NCI-H82 (cell line): ENCODE measurements at regions not wholly inside any gene's neighbourhood (a gene's known extent, or its start where the extent isn't known, plus 50 kb on each side); places are given as distances from the start of the nearest gene placed in this dataset.

Source experiments
- DNase-seq: peaks from one replicate; lab custom pipeline; 2025; lab: John Stamatoyannopoulos, UW

DNA sequence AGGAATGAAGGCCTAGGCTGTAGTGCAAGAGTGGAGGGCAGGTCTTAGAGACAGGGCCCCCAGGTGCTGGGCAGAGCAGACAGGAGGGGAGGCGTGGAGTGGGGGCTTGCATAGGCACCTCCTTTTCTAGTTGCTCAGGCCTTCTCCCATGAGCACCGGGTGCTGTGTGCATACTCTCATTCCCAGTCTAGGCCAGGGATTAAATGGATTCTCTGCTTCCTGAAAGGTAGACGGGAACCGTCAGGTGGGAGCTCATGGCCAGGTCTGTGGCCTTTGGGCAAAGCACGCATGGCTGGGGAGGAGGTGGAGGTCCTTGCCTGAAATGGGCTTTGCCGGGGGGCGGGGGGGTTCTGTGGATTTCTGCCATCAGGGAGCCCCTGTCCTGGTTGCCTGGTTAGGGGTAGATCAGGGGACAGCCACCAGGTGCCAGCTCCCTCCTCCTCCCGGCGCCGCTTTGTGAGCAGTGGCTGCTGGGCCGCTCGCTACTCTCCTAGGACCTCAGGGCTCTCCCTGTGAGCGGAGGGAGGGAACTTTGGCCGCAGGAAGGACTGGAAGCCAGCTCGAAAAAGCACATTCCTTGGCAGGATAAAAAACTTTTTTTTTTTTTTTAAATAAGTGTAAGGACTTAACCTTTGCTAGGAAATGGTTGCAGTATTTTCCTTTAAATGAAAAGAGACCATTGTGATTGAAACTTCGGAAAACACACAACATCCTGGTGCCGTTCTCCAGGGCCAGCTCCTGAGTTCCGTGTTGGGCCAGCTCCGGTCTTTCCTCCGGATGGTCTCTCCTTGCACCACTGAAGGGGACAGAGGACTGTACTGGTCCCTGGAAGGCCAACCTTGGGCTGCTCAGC, 82.8 kb upstream of the HAAO start:
- no peak for DNase-seq

DNA sequence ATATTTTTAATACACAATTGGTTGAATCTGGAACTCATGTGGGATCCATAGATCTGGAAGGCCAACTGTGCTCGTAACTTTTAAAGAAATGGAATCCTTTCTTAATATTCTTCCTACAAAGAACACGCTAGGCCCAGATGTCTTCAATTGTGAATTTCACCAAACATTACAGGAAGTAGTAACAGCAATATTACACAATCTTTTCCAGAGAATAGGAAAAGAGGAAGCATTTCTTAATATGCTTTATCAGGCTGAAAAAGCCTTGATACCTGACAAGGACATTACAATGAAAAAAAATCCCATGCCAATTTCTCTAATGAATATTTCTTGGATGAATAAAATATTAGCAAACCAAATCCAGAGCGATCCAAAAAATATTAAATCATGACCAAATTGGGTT, 80.3 kb upstream of the HAAO start:
- DNase-seq: no peak

DNA sequence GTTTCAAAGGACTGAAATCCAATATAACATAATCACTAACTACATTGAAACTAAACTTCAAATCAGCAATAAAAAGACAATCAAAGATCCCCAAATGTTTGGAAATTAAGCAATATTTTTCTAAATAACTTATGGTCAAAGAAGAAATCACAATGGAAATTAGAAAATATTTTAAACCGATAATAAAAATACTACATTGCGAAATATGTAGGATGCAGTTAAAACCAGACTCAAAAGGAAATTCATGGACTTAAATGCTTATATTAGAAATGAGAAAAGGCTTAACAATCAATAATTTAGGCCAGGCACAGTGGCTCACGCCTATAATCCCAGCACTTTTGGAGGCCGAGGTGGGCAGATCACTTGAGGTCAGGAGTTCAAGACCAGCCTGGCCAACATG, 79.0 kb upstream of the HAAO start:
- DNase-seq: no peak

DNA sequence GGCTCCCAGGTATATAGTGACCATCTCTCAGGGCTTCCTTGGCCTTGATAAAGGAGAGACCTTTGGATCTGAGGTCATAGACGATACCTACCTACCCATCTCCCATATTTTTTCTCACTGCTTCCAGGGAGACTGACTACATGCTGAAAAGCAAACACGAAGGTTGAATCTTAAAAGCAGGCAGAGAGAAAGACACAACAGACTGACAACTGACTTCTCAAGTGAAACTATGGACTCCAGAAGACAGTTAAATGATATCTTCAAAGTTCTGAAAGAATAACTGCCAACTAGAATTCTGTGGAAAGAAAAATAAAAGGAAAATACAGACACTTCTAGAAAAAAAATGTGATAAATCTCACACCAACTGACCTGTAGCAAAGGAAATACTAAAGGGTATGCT, 76.5 kb upstream of the HAAO start:
- DNase-seq: no peak

DNA sequence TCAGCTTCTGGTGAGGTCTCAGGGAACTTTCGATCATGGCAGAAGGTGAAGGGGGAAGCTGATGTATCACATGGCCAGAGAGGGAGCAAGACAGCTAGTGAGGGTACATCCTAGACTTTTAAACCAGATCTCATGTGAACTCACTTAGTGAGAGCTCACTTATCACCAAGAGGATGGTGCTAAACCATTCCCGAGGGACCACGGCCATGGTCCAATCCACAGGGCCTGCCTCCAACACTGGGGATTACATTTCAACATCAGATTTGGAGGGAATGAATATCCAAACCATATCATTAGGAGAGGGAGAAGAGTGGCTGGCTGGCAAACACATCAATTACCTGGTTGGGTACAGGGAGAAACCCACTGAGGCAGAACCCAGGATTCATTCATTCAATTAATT, 75.7 kb upstream of the HAAO start:
- DNase-seq: no peak

DNA sequence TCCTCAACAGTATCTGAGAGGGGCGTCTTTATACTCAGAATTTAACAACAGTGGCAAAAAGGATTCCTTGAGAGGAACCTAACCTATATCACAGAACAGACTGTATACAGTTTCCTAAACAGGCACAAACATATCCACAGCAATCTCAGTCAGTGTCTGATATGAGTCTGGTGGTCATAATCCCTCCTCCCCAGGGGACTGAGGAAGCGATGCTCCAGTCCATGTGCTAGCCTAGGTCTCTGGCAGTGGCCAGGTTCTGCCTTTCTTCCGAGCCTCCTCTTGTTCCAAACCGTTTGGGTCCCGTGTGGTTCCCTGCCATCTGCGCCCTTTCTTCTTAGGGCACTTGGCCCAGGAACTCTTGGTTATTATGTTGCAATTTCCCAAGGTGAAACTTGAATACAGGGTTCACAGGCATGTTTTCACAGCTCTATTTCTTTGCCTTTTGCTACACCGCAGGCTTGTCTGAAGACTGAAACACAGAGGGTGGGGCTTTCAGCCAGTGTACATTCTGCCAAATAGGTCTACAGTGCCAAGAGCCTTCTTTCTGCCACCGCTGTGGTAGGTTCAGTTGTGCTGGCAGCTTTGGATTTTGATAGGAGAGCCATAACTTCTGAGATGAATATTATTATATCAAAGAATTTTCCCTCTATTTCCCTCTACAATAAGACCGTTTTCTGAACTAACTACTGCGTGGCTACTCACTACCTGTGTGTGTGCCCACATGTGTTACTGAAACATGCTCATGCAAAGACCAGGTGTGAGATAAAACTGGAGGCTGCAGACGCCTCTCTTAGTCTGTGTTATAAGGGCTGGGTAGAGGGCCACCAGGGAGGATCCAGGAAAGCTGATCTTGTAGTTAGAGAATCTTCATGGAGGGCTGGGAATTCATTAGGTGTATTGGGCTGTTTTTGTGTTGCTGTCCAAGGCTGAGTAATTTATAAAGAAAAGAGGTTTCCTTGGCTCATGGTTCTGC, 75.0 kb upstream of the HAAO start:
- DNase-seq: peak; percentile 31

DNA sequence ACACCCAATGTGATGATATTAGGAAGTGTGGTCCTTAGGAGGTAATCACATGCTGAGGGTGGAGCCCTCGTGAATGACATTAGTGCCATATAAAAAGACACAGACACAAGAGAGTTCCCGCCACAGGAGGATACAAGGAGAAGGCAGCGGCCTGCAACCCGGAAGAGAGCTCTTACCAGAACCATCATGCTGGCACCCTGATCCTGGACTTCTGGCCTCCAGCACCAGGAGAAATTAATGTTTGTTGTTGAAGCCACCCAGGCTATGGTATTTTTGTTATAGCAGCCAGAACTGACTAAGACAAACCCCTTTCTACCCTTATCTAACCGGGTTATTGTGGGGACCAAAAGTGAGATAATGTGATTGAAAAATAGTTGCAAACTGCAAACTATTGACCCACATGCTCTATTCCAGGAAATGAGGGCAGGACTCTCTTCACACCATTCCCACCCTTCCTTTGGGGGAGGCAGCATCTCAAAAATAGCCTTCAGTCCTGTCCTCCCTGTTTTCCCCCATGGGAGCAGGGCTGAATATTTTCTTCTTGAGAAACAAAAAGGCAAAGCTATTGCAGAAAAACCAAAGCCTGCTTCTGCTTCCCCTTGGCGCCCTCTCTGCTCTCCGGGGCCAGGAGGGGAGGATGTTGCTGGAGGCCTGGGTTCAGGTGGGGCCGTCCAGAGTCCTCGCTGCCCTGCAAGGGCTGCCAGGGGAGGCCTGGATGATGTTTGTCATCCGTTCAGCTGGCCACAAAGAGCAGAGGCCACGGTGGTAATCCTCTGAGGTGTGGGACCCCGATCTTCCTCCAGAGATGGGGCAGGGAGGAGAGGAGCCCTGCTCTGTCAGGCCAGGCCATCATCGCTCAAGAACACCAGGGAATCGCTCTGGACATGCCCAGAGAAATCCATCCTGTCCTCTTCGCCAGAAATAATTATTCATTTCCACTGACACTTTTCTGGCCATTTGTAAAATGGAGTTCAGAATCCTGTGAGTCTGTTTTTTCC, 73.8 kb upstream of the HAAO start:
- no peak for DNase-seq

DNA sequence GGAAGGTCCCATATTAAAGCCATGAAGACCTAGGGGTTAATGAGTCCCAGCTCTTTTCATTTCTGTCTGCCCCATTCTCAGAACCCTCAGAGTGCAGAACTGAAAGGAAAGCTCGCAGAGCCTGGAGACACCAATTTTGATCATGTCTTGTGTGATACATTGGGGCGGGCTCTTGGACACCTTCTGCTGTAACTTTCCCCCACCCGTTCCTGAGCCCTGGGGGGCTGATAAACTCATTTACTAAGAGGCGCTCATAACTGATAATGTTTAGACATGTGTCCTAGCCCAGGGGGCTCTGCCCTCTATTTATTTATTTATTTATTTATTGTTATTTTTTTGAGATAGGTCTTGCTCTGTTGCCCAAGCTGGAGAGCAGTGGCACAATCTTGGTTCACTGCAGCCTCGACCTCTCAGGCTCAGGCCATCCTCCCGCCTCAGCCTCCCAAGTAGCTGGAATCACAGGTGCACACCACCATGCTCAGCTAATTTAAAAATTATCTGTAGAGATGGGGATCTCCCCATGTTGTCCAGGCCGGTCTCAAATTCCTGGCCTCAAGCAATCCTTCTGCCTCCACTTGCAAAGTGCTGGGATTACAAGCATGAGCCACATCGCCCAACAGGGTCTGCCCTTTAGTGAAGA, 72.4 kb upstream of the HAAO start:
- DNase-seq: no peak

DNA sequence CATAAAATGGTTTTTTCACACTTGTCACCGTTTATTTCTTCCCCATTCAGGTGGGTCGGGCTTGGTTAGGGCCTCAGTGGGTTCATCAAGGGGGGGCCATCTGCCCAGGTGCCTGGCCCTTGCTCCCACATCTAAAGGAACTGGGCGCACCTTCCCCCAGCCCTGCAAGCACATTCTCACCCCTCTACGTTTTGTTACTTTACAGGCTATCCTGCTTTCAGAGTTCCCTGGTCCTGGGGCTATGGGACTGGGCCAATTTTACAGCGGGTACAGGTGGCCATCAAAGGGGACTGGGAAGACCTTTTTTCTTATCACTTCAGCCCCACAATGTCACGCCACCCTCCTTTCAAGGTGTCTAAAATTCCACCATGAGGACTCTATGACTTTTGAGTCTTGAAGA, 71.8 kb upstream of the HAAO start:
- no peak for DNase-seq

DNA sequence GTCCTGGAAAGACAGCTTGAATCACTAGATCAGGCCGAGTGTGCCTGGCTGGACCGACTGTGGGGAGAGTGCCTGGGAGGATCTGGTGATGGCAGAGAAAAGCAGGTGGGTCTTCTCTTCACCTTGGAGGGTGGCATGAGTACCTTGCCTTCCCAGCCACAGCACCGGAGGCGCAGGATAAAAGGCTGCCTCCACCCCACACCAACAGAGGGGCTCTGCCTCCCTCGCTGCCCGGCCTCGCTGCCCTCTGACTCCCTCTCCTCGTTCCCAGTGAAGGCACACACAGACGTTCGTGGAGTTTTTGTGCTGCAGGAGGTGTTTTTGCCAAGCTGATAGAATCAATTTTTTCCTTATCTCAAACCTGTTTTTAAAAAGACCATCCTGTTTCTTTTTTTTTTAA, 71.4 kb upstream of the HAAO start:
- DNase-seq: no peak

DNA sequence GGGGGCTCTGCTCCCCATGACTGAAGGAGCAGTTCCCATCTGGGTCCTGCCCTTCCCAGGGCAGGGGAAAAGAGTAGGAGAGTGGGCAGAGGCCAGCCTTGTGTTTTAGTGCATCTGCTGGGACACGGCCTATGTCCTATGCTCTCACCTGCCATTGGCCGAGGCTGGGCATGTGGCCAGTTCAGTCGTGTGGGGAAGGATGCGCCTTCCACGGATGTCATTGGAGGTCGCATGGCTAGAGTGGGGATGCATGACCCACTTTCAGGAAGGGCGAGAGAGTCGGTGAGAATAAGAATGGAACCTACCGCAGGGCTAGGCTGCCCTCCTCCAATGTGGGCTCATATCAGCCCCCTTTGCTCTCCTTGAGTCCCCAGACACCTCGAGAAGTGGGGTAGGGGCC, 70.9 kb upstream of the HAAO start:
- DNase-seq: no peak

DNA sequence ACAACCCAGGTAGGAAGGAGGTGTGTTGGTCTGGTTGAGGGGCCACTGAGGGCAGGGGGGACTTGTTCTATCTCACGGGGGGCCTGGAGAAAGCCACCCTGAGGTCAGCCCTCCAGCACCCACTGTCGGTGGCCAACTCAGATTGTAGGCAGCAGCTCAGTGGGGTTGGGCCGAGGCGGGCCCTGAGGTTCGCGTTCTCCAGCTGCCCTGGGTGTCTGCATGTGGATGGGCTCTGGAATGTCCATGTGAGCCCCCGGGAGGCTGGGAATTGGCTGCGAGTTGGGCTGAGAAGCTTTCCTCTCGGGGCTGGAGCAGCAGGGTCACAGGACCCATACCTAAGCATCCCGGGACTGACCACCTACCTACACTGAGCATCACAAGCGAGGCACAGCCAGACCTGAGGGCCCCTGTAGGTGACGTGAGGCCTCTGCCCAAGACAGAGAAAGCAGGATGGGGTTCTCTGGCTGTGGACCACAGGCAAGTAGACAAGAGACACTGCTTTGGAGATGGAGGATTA, 70.3 kb upstream of the HAAO start:
- DNase-seq: no peak

DNA sequence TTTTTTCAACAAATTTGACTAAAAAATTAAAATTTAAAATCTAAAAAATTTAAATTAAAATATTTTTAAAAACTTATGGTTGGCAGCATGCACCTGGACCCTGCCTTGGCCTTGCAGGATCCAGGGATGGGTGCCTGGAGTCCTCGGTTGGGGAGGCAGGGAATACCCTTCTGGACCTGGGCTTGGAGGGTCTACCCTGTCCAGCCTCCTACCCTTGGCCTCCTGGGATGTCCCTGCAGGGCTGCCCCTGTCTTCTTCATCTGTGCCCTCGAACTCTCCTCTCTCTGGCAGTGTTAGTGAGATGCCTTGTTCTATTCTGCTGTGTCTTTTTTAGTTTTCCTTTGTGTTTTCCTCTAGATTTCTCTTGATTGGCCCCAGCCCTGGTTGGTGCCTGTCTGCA, 68.9 kb upstream of the HAAO start:
- DNase-seq: no peak

DNA sequence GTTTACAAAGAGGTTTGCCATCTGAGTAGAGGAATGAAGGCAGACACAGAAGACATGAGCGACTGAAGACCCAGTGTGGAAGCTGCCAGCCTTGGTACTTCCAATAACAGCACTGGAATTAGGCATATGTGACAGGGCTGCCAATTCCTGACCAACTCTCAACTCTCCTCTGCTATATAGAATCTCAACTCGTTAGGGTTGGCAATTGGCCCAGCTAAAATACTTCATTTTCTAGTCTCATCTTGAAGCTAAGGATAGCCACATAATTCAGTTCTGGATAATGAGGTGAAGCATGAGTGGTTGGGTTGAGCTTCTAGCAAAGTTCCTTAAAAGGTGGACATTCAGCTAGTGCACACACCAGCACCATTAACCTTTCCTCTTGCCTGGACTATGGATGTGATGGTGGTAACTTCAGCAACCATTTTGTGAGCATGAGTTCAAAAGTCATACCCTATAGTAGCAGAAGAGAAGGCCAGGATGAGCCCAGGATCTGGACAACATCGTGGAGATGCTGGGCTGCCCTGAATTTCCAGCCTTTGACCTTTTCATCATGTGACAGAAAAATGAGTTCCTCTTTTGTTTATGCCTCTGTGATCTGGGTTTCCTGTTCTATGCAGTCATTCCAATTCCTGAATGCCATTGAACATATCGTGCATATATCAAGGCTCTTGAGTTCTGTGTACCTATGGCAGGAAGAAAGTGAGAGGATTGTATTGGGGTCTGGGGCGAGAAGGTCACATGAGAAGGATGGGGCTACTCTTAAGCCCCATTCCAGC, 68.1 kb upstream of the HAAO start:
- no peak for DNase-seq

DNA sequence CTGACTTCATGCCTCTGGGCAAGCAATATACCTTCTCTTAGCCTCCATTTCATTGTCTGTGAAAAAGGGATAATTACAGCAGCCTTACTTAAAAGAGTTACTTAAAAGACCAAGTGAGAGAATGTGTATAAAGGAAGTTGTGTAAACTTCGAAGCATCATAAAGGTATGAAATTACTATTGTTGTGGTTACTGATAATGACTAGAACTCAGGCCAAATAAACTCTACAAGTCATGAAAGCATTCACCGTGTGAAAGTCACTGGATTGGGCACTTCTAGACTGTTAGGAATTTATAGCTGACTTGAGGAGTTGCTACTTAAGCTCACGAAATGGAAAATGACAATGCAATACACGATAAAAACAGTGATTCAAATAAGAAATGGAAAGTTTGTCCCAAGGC, 67.4 kb upstream of the HAAO start:
- DNase-seq: no peak

DNA sequence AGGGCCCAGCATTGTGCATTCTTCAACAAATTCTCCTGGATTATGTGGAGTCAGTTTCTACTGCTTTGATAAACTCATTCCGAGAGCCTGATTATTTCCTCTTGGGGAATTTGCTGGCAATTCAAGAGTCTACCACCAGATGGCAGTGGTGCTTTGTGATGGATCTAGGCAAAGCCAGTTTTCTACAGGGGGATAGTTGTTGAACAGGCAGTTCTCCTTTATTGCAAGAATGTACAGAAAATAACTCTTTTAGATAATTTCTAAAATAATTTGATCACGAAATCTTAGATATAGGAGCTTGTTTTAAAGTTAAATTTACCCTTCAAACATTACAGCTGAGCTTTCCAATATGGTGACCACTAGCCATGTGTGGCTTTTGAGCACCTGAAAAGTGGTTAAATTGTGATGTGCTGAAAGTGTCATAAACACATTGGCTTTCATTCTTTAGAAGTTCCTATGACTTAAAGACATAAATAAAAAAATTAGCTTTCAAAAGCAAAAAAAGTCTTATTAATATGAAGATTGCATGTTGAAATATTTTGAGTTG, 66.7 kb upstream of the HAAO start:
- peak; percentile 88 for DNase-seq

DNA sequence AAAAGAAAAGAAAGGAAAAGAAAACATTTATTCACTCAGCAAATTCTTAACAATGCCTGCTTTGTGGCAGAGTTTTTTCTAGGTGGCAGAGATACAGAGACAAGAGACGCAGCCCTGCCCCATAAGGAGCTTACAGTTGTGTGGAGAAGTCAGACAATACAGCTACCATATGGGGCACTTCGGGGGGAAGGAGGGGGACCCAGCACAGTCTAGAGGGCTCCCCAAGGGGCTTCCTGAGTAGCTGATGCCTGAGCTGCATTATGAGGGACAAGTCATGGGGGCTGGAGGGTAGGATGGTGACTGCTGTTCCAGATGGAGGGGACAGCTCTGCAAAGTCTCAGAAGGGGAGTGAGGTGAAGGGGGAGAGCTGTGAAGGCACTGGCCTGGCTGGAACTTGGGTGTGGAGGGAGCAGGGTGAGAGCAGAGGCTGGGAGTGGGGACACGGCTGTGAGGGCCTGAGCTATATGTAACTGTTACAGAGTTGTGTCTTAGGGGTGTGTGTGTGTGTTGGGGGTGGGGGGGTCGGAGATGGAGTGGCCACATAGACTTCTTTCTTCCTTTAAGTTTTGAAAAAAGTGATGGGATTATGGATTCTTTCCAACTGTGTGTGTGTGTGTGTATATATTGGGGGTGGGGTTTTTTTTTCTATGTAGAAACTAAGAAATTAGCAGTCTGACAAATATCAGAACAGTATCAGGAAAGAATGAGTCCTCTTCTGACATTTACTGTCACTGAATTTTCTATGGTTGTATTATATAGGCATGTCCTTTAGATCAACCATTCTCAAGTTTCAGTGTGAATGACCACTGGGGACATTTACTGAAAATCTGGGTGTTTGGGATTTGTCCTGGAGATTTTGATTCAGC, 66.0 kb upstream of the HAAO start:
- DNase-seq: peak; percentile 34

DNA sequence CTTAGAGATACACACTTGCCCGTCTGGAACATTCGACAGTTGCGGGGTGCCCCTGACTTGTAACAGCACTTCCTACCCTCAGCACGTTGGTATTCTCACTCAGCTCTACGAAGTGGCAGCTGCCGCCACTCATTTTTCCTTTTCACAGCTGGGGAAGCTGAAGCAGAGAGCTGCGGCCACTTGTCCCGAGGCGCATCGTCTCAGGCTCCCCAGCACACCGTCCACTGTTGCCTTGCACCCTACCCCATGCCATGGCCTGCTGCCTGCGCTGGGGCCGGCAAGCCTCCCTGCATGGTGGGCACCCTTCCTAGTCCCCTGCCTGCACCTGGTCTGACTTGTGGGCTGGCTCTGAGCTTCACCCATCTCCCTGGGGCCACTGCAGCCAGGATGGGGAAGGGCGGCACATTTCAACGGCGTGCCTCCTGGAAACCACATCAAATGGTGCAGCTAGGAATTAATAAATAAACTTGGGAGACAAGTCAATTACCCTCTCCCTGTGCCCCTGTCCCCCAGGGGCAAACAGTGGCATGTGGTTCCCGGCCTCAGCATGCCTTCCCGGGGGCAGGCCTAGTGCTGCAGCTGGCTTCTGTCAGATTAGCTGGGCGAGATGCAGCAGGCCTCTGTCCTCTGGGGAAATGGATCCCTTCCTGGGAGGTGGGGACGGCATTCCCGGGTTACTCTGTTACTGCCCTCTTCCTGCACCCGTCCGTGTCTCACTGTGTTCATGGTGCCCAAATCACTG, 64.7 kb upstream of the HAAO start:
- DNase-seq: peak; percentile 53
